ENCODE measurements at regions not wholly inside any gene's neighbourhood (a gene's known extent, or its start where the extent isn't known, plus 50 kb on each side); places are given as distances from the start of the nearest gene placed in this dataset.

DNA sequence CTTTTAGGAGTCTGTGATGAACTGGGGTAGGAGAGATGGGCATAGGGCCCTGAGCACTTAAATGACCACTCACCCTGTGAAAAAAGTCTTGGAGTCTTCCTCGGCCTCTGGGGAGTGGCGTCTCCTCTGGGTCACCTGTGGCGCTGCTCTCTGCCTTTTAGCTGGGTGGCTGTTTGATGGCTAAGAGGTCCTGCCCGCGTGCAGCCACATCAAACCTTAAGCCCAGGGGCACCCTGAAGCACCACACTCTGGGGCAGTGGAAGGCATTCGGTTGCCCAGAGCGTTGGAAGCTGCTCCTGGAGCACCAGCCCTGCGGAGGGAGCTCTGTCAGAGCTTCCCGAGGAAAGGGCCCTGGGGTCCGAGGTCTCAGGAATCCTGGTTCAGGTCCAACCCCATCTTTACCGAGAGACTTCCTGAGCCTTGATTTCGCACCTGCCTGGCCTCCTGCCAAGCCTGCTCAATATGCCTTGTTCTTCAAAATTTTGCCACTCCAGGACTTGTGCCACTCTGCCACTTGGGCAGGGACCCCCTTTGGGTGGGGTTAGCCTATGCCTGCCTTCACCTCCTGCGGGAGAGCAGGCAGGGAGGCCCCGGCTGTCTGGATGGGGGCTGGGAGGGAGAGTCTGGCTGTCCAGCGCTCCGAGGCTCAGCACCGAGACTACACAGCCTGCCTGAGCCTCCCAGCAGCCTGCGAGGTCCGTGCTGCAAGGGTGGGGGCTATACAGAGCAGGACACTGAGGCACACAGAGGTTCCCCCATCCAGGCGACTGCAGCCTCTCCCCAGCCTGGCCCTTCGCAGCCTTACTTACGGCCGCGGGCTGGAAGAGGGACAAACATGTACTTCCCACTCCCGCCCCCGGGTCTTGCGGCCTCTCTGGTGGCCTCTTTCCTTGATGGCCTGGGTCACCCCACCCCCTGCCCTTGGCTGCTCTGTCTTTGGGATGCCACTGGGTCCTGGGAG lies 63.4 kb upstream of the RNU6ATAC start:
- H3K9ac ChIP-seq (ENCODE audit: insufficient read depth in 1 of 2, low read length in 2 of 2) = no peak overlapping the region
- 59 to 63% methylated on average over 26 to 27 of the region's 27 CpGs for WGBS, 2 donors
- H3K27ac ChIP-seq (ENCODE audit: low read depth in 1 of 2, low read length in 1 of 2) = no peak overlapping the region
- H3K4me3 ChIP-seq = no peak overlapping the region
- DNase-seq (no peak), ATAC-seq (ENCODE audit: insufficient read depth, low FRiP score) (no peak)
- H3K36me3 ChIP-seq (ENCODE audit: control insufficient read depth in 4 of 4, insufficient read depth in 4 of 4, low read length in 4 of 4) = no peaks in the 10 kb centered on the region
- no peaks in the 10 kb centered on the region for H3K9me3 ChIP-seq (ENCODE audit: control insufficient read depth in 4 of 4, insufficient read depth in 3 of 4, low read length in 3 of 4)
- TF ChIP-seq, protein P1, sequence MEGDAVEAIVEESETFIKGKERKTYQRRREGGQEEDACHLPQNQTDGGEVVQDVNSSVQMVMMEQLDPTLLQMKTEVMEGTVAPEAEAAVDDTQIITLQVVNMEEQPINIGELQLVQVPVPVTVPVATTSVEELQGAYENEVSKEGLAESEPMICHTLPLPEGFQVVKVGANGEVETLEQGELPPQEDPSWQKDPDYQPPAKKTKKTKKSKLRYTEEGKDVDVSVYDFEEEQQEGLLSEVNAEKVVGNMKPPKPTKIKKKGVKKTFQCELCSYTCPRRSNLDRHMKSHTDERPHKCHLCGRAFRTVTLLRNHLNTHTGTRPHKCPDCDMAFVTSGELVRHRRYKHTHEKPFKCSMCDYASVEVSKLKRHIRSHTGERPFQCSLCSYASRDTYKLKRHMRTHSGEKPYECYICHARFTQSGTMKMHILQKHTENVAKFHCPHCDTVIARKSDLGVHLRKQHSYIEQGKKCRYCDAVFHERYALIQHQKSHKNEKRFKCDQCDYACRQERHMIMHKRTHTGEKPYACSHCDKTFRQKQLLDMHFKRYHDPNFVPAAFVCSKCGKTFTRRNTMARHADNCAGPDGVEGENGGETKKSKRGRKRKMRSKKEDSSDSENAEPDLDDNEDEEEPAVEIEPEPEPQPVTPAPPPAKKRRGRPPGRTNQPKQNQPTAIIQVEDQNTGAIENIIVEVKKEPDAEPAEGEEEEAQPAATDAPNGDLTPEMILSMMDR (IDR thresholded peaks at IDR 0.05; ENCODE audit: control extremely low read depth, extremely low read depth) = no peak
- H3K27me3 ChIP-seq (ENCODE audit: control insufficient read depth in 3 of 3, insufficient read depth in 3 of 3, low read length in 2 of 3) = no peaks in the 10 kb centered on the region
- peaks cover 0 to 49% (median 9%) of the 10 kb centered on the region in 5 donors for H3K4me1 ChIP-seq (ENCODE audit: control insufficient read depth in 5 of 5, insufficient read depth in 5 of 5, low read length in 5 of 5)

DNA sequence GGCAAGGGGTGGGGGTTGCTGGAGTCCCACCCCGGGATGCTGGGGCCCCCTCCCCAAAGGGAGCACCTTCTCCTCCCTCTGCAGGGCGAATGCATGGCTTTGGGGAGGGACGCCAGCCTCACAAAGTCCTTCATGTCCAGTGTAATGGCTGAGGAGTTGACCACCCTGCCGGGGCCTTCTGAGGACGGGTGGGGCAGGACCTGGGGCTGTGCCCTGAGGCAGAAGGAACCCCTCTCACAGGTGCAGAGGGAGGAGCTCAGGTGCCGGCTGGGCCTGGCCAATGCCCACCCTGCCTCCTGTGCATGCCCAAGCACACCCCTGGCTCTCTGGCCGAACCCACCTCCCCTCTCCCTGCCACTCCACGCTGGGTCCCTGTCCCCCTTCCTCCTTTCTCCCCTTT lies 64.3 kb upstream of the RNU6ATAC start:
- Histone ChIP-seq H3K36me3 (ENCODE audit: control insufficient read depth in 4 of 4, insufficient read depth in 4 of 4, low read length in 4 of 4) (no peaks in the 10 kb centered on the region), H3K4me3 (no peak overlapping the region), H3K9me3 (ENCODE audit: control insufficient read depth in 4 of 4, insufficient read depth in 3 of 4, low read length in 3 of 4) (no peaks in the 10 kb centered on the region), H3K4me1 (ENCODE audit: control insufficient read depth in 5 of 5, insufficient read depth in 5 of 5, low read length in 5 of 5) (peaks cover 0 to 42% (median 9%) of the 10 kb centered on the region in 5 donors), H3K27me3 (ENCODE audit: control insufficient read depth in 3 of 3, insufficient read depth in 3 of 3, low read length in 2 of 3) (no peaks in the 10 kb centered on the region), H3K9ac (ENCODE audit: insufficient read depth in 1 of 2, low read length in 2 of 2) (no peak overlapping the region), H3K27ac (ENCODE audit: low read depth in 1 of 2, low read length in 1 of 2) (no peak overlapping the region)
- TF ChIP-seq, protein P1 (IDR thresholded peaks at IDR 0.05; ENCODE audit: control extremely low read depth, extremely low read depth) = no peak
- WGBS, 2 donors = 85 to 93% methylated on average over 8 of the region's 8 CpGs
- DNase-seq (no peak), ATAC-seq (ENCODE audit: insufficient read depth, low FRiP score) (no peak)

DNA sequence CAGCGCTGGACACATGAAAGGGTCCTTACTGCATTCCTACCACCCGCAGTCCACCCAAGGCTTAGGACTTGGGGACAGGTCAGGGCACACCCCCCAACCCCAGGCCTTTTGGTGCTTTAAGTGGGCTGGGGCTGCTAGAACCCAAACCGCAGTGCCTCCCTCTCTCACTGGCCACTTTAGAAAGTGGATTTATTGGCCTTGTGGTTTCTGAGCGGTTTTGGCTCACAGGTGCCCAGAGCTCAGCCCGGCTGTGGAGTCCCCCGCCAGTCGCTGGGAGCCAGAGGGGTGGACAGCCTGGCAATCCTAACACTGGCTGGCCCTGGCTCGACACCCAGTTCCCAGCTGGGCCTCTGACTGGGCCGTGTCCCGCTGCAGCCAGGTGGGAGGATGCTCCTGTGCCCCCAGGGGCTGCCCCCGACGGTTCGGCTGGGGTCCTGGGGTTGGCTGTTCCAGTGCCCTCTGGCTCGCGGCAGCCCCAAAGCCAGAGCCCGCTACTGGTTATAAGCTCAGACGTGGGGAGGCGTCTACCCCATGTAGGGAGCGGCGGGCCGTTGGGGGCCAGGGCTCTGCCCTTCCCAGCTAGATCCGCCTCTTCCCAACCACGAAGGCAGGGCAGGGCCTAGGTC lies 65.2 kb upstream of the RNU6ATAC start:
- peaks cover 0 to 41% (median 9%) of the 10 kb centered on the region in 5 donors for H3K4me1 ChIP-seq (ENCODE audit: control insufficient read depth in 5 of 5, insufficient read depth in 5 of 5, low read length in 5 of 5)
- H3K36me3 ChIP-seq (ENCODE audit: control insufficient read depth in 4 of 4, insufficient read depth in 4 of 4, low read length in 4 of 4) = no peaks in the 10 kb centered on the region
- no peaks in the 10 kb centered on the region for H3K27me3 ChIP-seq (ENCODE audit: control insufficient read depth in 3 of 3, insufficient read depth in 3 of 3, low read length in 2 of 3)
- WGBS, 2 donors = 89 to 92% methylated on average over 21 to 23 of the region's 23 CpGs
- TF ChIP-seq, protein P1 (IDR thresholded peaks at IDR 0.05; ENCODE audit: control extremely low read depth, extremely low read depth) = no peak
- no peaks in the 10 kb centered on the region for H3K9me3 ChIP-seq (ENCODE audit: control insufficient read depth in 4 of 4, insufficient read depth in 3 of 4, low read length in 3 of 4)
- no peak overlapping the region for H3K4me3 ChIP-seq
- no peak overlapping the region for H3K9ac ChIP-seq (ENCODE audit: insufficient read depth in 1 of 2, low read length in 2 of 2)
- no peak overlapping the region for H3K27ac ChIP-seq (ENCODE audit: low read depth in 1 of 2, low read length in 1 of 2)
- ATAC-seq (ENCODE audit: insufficient read depth, low FRiP score) (no peak), DNase-seq (no peak)
